ENCODE measurements at regions not wholly inside any gene's neighbourhood (a gene's known extent, or its start where the extent isn't known, plus 50 kb on each side); places are given as distances from the start of the nearest gene placed in this dataset.
"Not testable (repeated sequence)": the region's sequence is repeated elsewhere in the genome, so short reads cannot be mapped to it uniquely, and the experiment has no call there.

GRCh38 chr6:81289229-81289628, 463.3 kb downstream of the TENT5A start:
- TF ChIP-seq CTCF (IDR thresholded peaks at IDR 0.05; ENCODE audit: low read depth, low read length, missing control alignments), result no peak
- no peak overlapping the region for H3K4me3 ChIP-seq (ENCODE audit: low read depth, low read length)
- no peak for DNase-seq (ENCODE audit: low read depth)

GRCh38 chr6:81265106-81265505, 487.4 kb downstream of the TENT5A start:
- H3K4me3 ChIP-seq (ENCODE audit: low read depth, low read length), result no peak overlapping the region
- no peak for DNase-seq (ENCODE audit: low read depth)
- TF ChIP-seq CTCF (IDR thresholded peaks at IDR 0.05; ENCODE audit: low read depth, low read length, missing control alignments), result no peak

- DNase-seq (ENCODE audit: low read depth), result no peak
- no peak overlapping the region for H3K4me3 ChIP-seq (ENCODE audit: low read depth, low read length)
- no peak for TF ChIP-seq CTCF (IDR thresholded peaks at IDR 0.05; ENCODE audit: low read depth, low read length, missing control alignments)
These were observed 488.8 kb downstream of the TENT5A start for GRCh38 chr6:81263531-81264168.

GRCh38 chr6:81262656-81263055, 489.8 kb downstream of the TENT5A start:
- H3K4me3 ChIP-seq (ENCODE audit: low read depth, low read length), result no peak overlapping the region
- no peak for TF ChIP-seq CTCF (IDR thresholded peaks at IDR 0.05; ENCODE audit: low read depth, low read length, missing control alignments)
- no peak for DNase-seq (ENCODE audit: low read depth)

GRCh38 chr6:81256223-81256622, 496.3 kb downstream of the TENT5A start:
- not testable (repeated sequence) for H3K4me3 ChIP-seq (ENCODE audit: low read depth, low read length); DNase-seq (ENCODE audit: low read depth)

- no peak for DNase-seq (ENCODE audit: low read depth)
- no peak overlapping the region for H3K4me3 ChIP-seq (ENCODE audit: low read depth, low read length)
- TF ChIP-seq CTCF (IDR thresholded peaks at IDR 0.05; ENCODE audit: low read depth, low read length, missing control alignments), result no peak
These were observed 498.7 kb downstream of the TENT5A start for GRCh38 chr6:81253821-81254220.

GRCh38 chr6:81252231-81252630, 500.2 kb downstream of the TENT5A start:
- no peak for TF ChIP-seq CTCF (IDR thresholded peaks at IDR 0.05; ENCODE audit: low read depth, low read length, missing control alignments)
- DNase-seq (ENCODE audit: low read depth), result no peak

More at GRCh38 chr6:81252231-81252630, 500.2 kb downstream of the TENT5A start:
- no peak overlapping the region for H3K4me3 ChIP-seq (ENCODE audit: low read depth, low read length)

Measured in GM12864 (cell line).